IMR-90 (cell line): ENCODE measurements at regions not wholly inside any gene's neighbourhood (a gene's known extent, or its start where the extent isn't known, plus 50 kb on each side); places are given as distances from the start of the nearest gene placed in this dataset.

Source experiments
- ATAC-seq: fragments of 200-7000 bp; cut with Tn5 transposase; 2 replicates; pipeline ENCODE4 v1.9.1; 2020; ENCODE audit warnings: low read depth, mild to moderate bottlenecking, moderate library complexity
- BruUV-seq: library from RNA; stranded (reverse); fragments of 400-500 nt; replicated peaks from 2 replicates; lab custom pipeline; 2021; lab: Mats Ljungman, UMichigan
- CTCF ChIA-PET: fragments of 300-600 bp; formaldehyde crosslinking; extraction: SDS; loops from one replicate; lab custom pipeline; 2021; ENCODE audit warnings: antibody characterized with exemption; lab: Yijun Ruan, JAX
- POLR2A ChIA-PET: fragments of 300-600 bp; sonication (Branson Sonifier 250); formaldehyde crosslinking; loops from one replicate; lab custom pipeline; 2022; ENCODE audit warnings: antibody characterized with exemption; ENCODE audit not compliant: unreplicated experiment; lab: Charles Lee
- DNase-seq: peaks from one replicate; pipeline ENCODE4 v3.0.0; 2013
- H2AFZ ChIP-seq: replicated peaks from 2 replicates; pipeline ENCODE3; 2013; ENCODE audit warnings: low read length, mild to moderate bottlenecking; ENCODE audit not compliant: poor library complexity
- H2AK5ac ChIP-seq: 2 replicates; pipeline ENCODE4 v1.6.1; 2013; ENCODE audit warnings: low read depth, low read length, inconsistent platforms
- H2AK9ac ChIP-seq: replicated peaks from 2 replicates; pipeline ENCODE3; 2013; ENCODE audit warnings: mild to moderate bottlenecking, low read depth, low read length, moderate library complexity; ENCODE audit not compliant: poor library complexity
- H2BK120ac ChIP-seq: 2 replicates; pipeline ENCODE4 v1.6.1; 2013; ENCODE audit warnings: low read depth, low read length, inconsistent platforms
- H2BK15ac ChIP-seq: 3 replicates; pipeline ENCODE4 v1.6.1; 2013; ENCODE audit warnings: low read depth, low read length, inconsistent platforms
- H2BK20ac ChIP-seq: 2 replicates; pipeline ENCODE4 v1.6.1; 2013; ENCODE audit warnings: low read depth, mild to moderate bottlenecking, inconsistent platforms, low read length, moderate library complexity
- H2BK5ac ChIP-seq: 2 replicates; pipeline ENCODE4 v1.6.1; 2013; ENCODE audit warnings: mild to moderate bottlenecking, low read depth, low read length, inconsistent platforms; ENCODE audit not compliant: poor library complexity, severe bottlenecking
- H3K14ac ChIP-seq: replicated peaks from 2 replicates; pipeline ENCODE4 v1.6.1; 2013; ENCODE audit warnings: low read depth, low read length, inconsistent platforms
- H3K18ac ChIP-seq: 2 replicates; pipeline ENCODE4 v1.6.1; 2013; ENCODE audit warnings: low read depth, low read length, control low read depth
- H3K23ac ChIP-seq: 2 replicates; pipeline ENCODE4 v1.6.1; 2013; ENCODE audit warnings: low read depth, low read length, inconsistent platforms
- H3K27ac ChIP-seq: 2 replicates; pipeline ENCODE4 v1.5.1; 2013; ENCODE audit warnings: mild to moderate bottlenecking, control low read depth, low read length; ENCODE audit not compliant: insufficient read depth
- H3K27me3 ChIP-seq: 2 replicates; pipeline ENCODE4 v1.6.1; 2013; ENCODE audit warnings: low read length; ENCODE audit not compliant: control insufficient read depth, insufficient read depth
- H3K36me3 ChIP-seq: 2 replicates; pipeline ENCODE4 v1.6.1; 2013; ENCODE audit warnings: low read length, mixed read lengths; ENCODE audit not compliant: control insufficient read depth, insufficient read depth
- H3K4ac ChIP-seq: 2 replicates; pipeline ENCODE4 v1.6.1; 2013; ENCODE audit warnings: low read depth, low read length, inconsistent platforms
- H3K4me1 ChIP-seq: 2 replicates; pipeline ENCODE4 v1.6.1; 2013; ENCODE audit warnings: low read length, mixed read lengths; ENCODE audit not compliant: control insufficient read depth, insufficient read depth
- H3K4me2 ChIP-seq: 2 replicates; pipeline ENCODE4 v1.6.1; 2013; ENCODE audit warnings: low read depth, mild to moderate bottlenecking, control low read depth, low read length, moderate library complexity
- H3K4me3 ChIP-seq: 2 replicates; pipeline ENCODE4 v1.5.1; 2013; ENCODE audit warnings: low read depth, mild to moderate bottlenecking, control low read depth, low read length, moderate library complexity; ENCODE audit not compliant: insufficient read depth
- H3K56ac ChIP-seq: 2 replicates; pipeline ENCODE4 v1.6.1; 2013; ENCODE audit warnings: low read length, inconsistent platforms; ENCODE audit not compliant: insufficient read depth; ENCODE audit errors: extremely low read depth
- H3K79me1 ChIP-seq, 2 experiments: 2 replicates each; pipeline ENCODE4 v1.6.1; 2013; ENCODE audit warnings: low read length in 2 of 2, inconsistent platforms in 1 of 2, low read depth in 1 of 2
- H3K9ac ChIP-seq: 2 replicates; pipeline ENCODE4 v1.6.1; 2013; ENCODE audit warnings: low read depth, low read length, control low read depth
- H3K9me1 ChIP-seq: 2 replicates; pipeline ENCODE4 v1.6.1; 2013; ENCODE audit warnings: low read length, inconsistent platforms; ENCODE audit not compliant: insufficient read depth
- H3K9me3 ChIP-seq: 2 replicates; pipeline ENCODE4 v1.6.1; 2013; ENCODE audit warnings: low read length; ENCODE audit not compliant: control insufficient read depth, insufficient read depth
- H4K20me1 ChIP-seq: 2 replicates; pipeline ENCODE4 v1.6.1; 2013; ENCODE audit warnings: low read length, inconsistent platforms; ENCODE audit not compliant: insufficient read depth
- H4K5ac ChIP-seq: 2 replicates; pipeline ENCODE4 v1.6.1; 2013; ENCODE audit warnings: mild to moderate bottlenecking, low read depth, low read length, control low read depth
- H4K8ac ChIP-seq, 2 experiments: 2 replicates each; pipeline ENCODE4 v1.6.1; 2013; ENCODE audit warnings: low read depth in 2 of 2, low read length in 2 of 2, control low read depth in 1 of 2, inconsistent platforms in 1 of 2
- H4K91ac ChIP-seq: 2 replicates; pipeline ENCODE4 v1.6.1; 2013; ENCODE audit warnings: low read depth, low read length, inconsistent platforms; ENCODE audit not compliant: insufficient read depth
- BHLHE40 ChIP-seq: fragments of 150-350 bp; IDR thresholded peaks from 2 replicates; pipeline ENCODE4 v1.6.1; 2016; ENCODE audit warnings: mild to moderate bottlenecking, low read depth, low read length
- CEBPB ChIP-seq: IDR thresholded peaks from 2 replicates; pipeline ENCODE4 v1.6.1; 2012; ENCODE audit warnings: low read depth, low read length, improper control_type of control experiment
- CHD1 ChIP-seq: IDR thresholded peaks from 2 replicates; pipeline ENCODE4 v1.6.1; 2012; ENCODE audit warnings: low read depth, low read length, improper control_type of control experiment
- MAFK ChIP-seq: IDR thresholded peaks from 2 replicates; pipeline ENCODE4 v1.6.1; 2012; ENCODE audit warnings: low read depth, low read length, improper control_type of control experiment
- MAZ ChIP-seq: IDR thresholded peaks from 2 replicates; pipeline ENCODE4 v1.6.1; 2012; ENCODE audit warnings: low read depth, mild to moderate bottlenecking, low read length, improper control_type of control experiment, moderate library complexity, borderline replicate concordance
- MXI1 ChIP-seq: IDR thresholded peaks from 2 replicates; pipeline ENCODE4 v1.6.1; 2012; ENCODE audit warnings: low read depth, mild to moderate bottlenecking, low read length, moderate library complexity, borderline replicate concordance
- NFE2L2 ChIP-seq: fragments of 150-350 bp; IDR thresholded peaks from 2 replicates; pipeline ENCODE4 v1.6.1; 2016; ENCODE audit warnings: low read depth, mild to moderate bottlenecking, low read length
- POLR2A ChIP-seq: IDR thresholded peaks from 2 replicates; pipeline ENCODE4 v1.6.1; 2012; ENCODE audit warnings: mild to moderate bottlenecking, low read depth, low read length
- RAD21 ChIP-seq: IDR thresholded peaks from 2 replicates; pipeline ENCODE4 v1.6.1; 2012; ENCODE audit warnings: low read length, improper control_type of control experiment
- RCOR1 ChIP-seq: IDR thresholded peaks from 2 replicates; pipeline ENCODE4 v1.6.1; 2012; ENCODE audit warnings: mild to moderate bottlenecking, low read length, improper control_type of control experiment; ENCODE audit not compliant: insufficient replicate concordance
- RFX5 ChIP-seq: IDR thresholded peaks from 2 replicates; pipeline ENCODE4 v1.8.0; 2012; ENCODE audit warnings: low read depth, mild to moderate bottlenecking, low read length, moderate library complexity
- SMC3 ChIP-seq: fragments of 150-350 bp; IDR thresholded peaks from 2 replicates; pipeline ENCODE4 v1.6.1; 2016; ENCODE audit warnings: low read depth, mild to moderate bottlenecking, antibody characterized with exemption, low read length, moderate library complexity
- WGBS, 2 experiments: methylation state at CpG; one replicate each; pipeline versions ENCODE4 v1.1.5 to v1.1.7; 2013; ENCODE audit warnings: missing lambda C conversion rate in 2 of 2; ENCODE audit not compliant: insufficient read length in 1 of 2; ENCODE audit errors: extremely low coverage in 2 of 2; 5-methylcytosine and 5-hydroxymethylcytosine counted together
- dilution Hi-C: fragments of 300-500 bp; cut with HindIII; formaldehyde crosslinking; loops from one replicate; pipeline ENCODE4 v1.14.3; 2018; ENCODE audit warnings: low sequenced_read_pairs; ENCODE audit not compliant: unreplicated experiment
- in situ Hi-C: fragments of 300-500 bp; cut with MboI; formaldehyde crosslinking; loops from 3 replicates; pipeline ENCODE4 v1.14.3; 2019; ENCODE audit warnings: low sequenced_read_pairs, inconsistent platforms, mixed read lengths
- intact Hi-C: fragments of 100-400 bp; cut with micrococcal nuclease; formaldehyde crosslinking; loops from 2 replicates; pipeline ENCODE4 v1.10.0; 2022
- TF ChIP-seq, protein P1 (sequence below): fragments of 150-350 bp; IDR thresholded peaks from 2 replicates; pipeline ENCODE4 v1.6.1; 2017; ENCODE audit warnings: mild to moderate bottlenecking, antibody characterized with exemption, low read length, low read depth
- TF ChIP-seq, protein P2 (sequence below): conservative IDR thresholded peaks from 2 replicates; pipeline ENCODE4 v1.5.1; 2012; ENCODE audit warnings: mild to moderate bottlenecking, low read depth, low read length, improper control_type of control experiment
- TF ChIP-seq, protein P3 (sequence below): fragments of 150-350 bp; IDR thresholded peaks from 2 replicates; pipeline ENCODE4 v1.6.1; 2016; ENCODE audit warnings: low read depth, mild to moderate bottlenecking, low read length, moderate library complexity, borderline replicate concordance

DNA sequence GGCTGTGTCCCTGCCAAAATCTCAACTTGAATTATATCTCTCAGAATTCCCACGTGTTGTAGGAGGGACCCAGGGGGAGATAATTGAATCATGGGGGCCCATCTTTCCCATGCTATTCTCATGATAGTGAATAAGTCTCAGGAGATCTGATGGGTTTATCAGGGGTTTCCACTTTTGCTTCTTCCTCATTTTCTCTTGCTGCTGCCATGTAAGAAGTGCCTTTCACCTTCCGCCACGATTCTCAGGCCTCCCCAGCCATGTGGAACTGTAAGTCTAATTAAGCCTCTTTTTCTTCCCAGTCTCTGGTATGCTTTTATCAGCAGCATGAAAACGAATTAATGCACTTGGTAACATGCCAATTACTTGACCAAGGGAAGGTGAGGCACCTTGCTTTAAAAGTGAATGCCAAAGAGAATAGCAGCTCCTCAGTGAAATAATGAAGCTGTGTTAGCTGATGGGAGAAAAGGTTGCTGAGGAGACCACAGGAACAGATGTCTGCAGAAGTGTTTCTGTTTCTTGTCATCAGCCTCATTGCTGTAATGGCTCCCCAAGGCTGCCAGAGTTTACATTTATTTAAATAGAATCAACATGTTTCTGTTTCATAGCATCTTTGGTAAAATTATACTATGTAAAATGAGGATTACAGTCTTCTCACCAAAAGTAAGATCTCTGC is 89.0 kb upstream of the CD44 start:
- Histone ChIP-seq H3K18ac (no peak overlapping the region), H3K9me1 (no peaks in the 10 kb centered on the region), H2BK5ac (no peak overlapping the region), H3K36me3 (no peaks in the 10 kb centered on the region), H3K4me1 (peaks cover 3% of the 10 kb centered on the region; the same call in 1 of the 2 replicates), H3K4me2 (no peak overlapping the region), H3K79me1 (no peaks in the 10 kb centered on the region), H3K9ac (no peak overlapping the region), H3K27ac (no peak overlapping the region; the same call in 1 of the 2 replicates), H3K9me3 (no peaks in the 10 kb centered on the region; the same call in 1 of the 2 replicates), H2AK5ac (no peak overlapping the region), H3K27me3 (no peaks in the 10 kb centered on the region), H3K14ac (no peak overlapping the region), H2BK120ac (no peak overlapping the region), H2BK20ac (no peak overlapping the region), H2BK15ac (no peak overlapping the region), H3K23ac (no peak overlapping the region), H4K8ac (no peak overlapping the region), H4K91ac (no peak overlapping the region), H4K20me1 (no peaks in the 10 kb centered on the region), H3K4me3 (no peak overlapping the region), H2AFZ (no peak overlapping the region), H3K4ac (no peak overlapping the region), H2AK9ac (no peak overlapping the region), H4K5ac (no peak overlapping the region), H3K56ac (no peak overlapping the region)
- dilution Hi-C loops, result no loop called here
- DNase-seq, result no peak
- 80% methylated on average over 1 of the region's 4 CpGs; no CpG with 5 or more reads in 1 of the 2 experiments for WGBS, 2 experiments
- in situ Hi-C loops, result no loop called here
- no peak for TF ChIP-seq CHD1
- TF ChIP-seq MAZ, result no peak
- TF ChIP-seq, protein P1, sequence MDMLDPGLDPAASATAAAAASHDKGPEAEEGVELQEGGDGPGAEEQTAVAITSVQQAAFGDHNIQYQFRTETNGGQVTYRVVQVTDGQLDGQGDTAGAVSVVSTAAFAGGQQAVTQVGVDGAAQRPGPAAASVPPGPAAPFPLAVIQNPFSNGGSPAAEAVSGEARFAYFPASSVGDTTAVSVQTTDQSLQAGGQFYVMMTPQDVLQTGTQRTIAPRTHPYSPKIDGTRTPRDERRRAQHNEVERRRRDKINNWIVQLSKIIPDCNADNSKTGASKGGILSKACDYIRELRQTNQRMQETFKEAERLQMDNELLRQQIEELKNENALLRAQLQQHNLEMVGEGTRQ, result no peak
- TF ChIP-seq MAFK, result no peak
- TF ChIP-seq, protein P2, sequence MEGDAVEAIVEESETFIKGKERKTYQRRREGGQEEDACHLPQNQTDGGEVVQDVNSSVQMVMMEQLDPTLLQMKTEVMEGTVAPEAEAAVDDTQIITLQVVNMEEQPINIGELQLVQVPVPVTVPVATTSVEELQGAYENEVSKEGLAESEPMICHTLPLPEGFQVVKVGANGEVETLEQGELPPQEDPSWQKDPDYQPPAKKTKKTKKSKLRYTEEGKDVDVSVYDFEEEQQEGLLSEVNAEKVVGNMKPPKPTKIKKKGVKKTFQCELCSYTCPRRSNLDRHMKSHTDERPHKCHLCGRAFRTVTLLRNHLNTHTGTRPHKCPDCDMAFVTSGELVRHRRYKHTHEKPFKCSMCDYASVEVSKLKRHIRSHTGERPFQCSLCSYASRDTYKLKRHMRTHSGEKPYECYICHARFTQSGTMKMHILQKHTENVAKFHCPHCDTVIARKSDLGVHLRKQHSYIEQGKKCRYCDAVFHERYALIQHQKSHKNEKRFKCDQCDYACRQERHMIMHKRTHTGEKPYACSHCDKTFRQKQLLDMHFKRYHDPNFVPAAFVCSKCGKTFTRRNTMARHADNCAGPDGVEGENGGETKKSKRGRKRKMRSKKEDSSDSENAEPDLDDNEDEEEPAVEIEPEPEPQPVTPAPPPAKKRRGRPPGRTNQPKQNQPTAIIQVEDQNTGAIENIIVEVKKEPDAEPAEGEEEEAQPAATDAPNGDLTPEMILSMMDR, result no peak
- TF ChIP-seq NFE2L2, result no peak
- TF ChIP-seq, protein P3, sequence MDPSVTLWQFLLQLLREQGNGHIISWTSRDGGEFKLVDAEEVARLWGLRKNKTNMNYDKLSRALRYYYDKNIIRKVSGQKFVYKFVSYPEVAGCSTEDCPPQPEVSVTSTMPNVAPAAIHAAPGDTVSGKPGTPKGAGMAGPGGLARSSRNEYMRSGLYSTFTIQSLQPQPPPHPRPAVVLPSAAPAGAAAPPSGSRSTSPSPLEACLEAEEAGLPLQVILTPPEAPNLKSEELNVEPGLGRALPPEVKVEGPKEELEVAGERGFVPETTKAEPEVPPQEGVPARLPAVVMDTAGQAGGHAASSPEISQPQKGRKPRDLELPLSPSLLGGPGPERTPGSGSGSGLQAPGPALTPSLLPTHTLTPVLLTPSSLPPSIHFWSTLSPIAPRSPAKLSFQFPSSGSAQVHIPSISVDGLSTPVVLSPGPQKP, result no peak
- no peak for TF ChIP-seq RCOR1
- TF ChIP-seq RFX5, result no peak
- TF ChIP-seq BHLHE40, result no peak
- no peak for TF ChIP-seq CEBPB
- TF ChIP-seq MXI1, result no peak
- no peak for TF ChIP-seq POLR2A
- no peak for TF ChIP-seq SMC3
- no peak for TF ChIP-seq RAD21
- intact Hi-C loops, result no loop called here
- no peak for ATAC-seq
- POLR2A ChIA-PET, result no interaction called here
- CTCF ChIA-PET, result interaction anchor here (0.7 to 1.3 kb wide), 2 partner anchors 36 to 1734 kb away, joined by 3 read pairs; no protein-coding TSS in a partner anchor
- no TSS peak for BruUV-seq
